ENCODE measurements at regions not wholly inside any gene's neighbourhood (a gene's known extent, or its start where the extent isn't known, plus 50 kb on each side); places are given as distances from the start of the nearest gene placed in this dataset.

GRCh38 chr1:234923626-234924025, 205.0 kb downstream of the TOMM20 start:
- no peak for TF ChIP-seq CTCF (conservative IDR thresholded peaks at IDR 0.05; ENCODE audit: low read length)
- no peak for TF ChIP-seq EZH2phosphoT487 (IDR thresholded peaks at IDR 0.05; ENCODE audit: borderline replicate concordance, low read depth, low read length)

All from OCI-LY7 (cell line).